K562 (cell line): ENCODE measurements at regions not wholly inside any gene's neighbourhood (a gene's known extent, or its start where the extent isn't known, plus 50 kb on each side); places are given as distances from the start of the nearest gene placed in this dataset.

Source experiments
- ATF7 ChIP-seq: fragments of 450-650 bp; IDR thresholded peaks from 2 replicates; pipeline ENCODE4 v1.7.1; 2014; ENCODE audit warnings: mild to moderate bottlenecking, moderate library complexity
- CHD2 ChIP-seq: IDR thresholded peaks from 2 replicates; pipeline ENCODE4 v1.6.1; 2011; ENCODE audit warnings: low read depth, low read length
- ESRRA ChIP-seq: fragments of 450-650 bp; IDR thresholded peaks from 2 replicates; pipeline ENCODE4 v1.6.1; 2014; ENCODE audit warnings: low read depth, mild to moderate bottlenecking, moderate library complexity, borderline replicate concordance
- SMAD2 ChIP-seq: fragments of 150-350 bp; IDR thresholded peaks from 2 replicates; pipeline ENCODE4 v1.6.1; 2014; ENCODE audit warnings: low read depth, mild to moderate bottlenecking, low read length
- ZBTB17 ChIP-seq: fragments of 450-650 bp; formaldehyde crosslinking; IDR thresholded peaks from 2 replicates; pipeline ENCODE4 v1.4.0; 2020; ENCODE audit warnings: mild to moderate bottlenecking
- ZBTB8A ChIP-seq: fragments of 450-650 bp; IDR thresholded peaks from 2 replicates; pipeline ENCODE4 v1.6.1; 2018; ENCODE audit warnings: mild to moderate bottlenecking, moderate library complexity; ENCODE audit not compliant: partially characterized antibody
- ZFP1 ChIP-seq: fragments of 450-650 bp; formaldehyde crosslinking; IDR thresholded peaks from 2 replicates; pipeline ENCODE4 v1.4.0; 2020; ENCODE audit warnings: mild to moderate bottlenecking, mixed read lengths
- ZNF217 ChIP-seq: sonication (generic); formaldehyde crosslinking; IDR thresholded peaks from 2 replicates; pipeline ENCODE4 v1.8.0; 2022; ENCODE audit warnings: mild to moderate bottlenecking, missing genetic modification reagents
- ZNF589 ChIP-seq: fragments of 200-800 bp; sonication (Bioruptor generic); IDR thresholded peaks from 2 replicates; pipeline ENCODE4 v1.6.1; 2016; ENCODE audit warnings: low read depth, missing genetic modification characterization, missing compliant biosample characterization
- TF ChIP-seq, protein P1 (sequence below), 2 experiments: fragments of 450-650 bp; IDR thresholded peaks; 2 replicates each; pipeline ENCODE4 v1.6.1; 2016; ENCODE audit warnings: mild to moderate bottlenecking in 2 of 2, borderline replicate concordance in 1 of 2, low read depth in 1 of 2, moderate library complexity in 1 of 2

- TF ChIP-seq ATF7, result 0 out of 2 replicates have a peak, but pooled peaks have one; percentile 14
- TF ChIP-seq CHD2, result no peak
- TF ChIP-seq ZNF589, result no peak
- TF ChIP-seq, protein P1, sequence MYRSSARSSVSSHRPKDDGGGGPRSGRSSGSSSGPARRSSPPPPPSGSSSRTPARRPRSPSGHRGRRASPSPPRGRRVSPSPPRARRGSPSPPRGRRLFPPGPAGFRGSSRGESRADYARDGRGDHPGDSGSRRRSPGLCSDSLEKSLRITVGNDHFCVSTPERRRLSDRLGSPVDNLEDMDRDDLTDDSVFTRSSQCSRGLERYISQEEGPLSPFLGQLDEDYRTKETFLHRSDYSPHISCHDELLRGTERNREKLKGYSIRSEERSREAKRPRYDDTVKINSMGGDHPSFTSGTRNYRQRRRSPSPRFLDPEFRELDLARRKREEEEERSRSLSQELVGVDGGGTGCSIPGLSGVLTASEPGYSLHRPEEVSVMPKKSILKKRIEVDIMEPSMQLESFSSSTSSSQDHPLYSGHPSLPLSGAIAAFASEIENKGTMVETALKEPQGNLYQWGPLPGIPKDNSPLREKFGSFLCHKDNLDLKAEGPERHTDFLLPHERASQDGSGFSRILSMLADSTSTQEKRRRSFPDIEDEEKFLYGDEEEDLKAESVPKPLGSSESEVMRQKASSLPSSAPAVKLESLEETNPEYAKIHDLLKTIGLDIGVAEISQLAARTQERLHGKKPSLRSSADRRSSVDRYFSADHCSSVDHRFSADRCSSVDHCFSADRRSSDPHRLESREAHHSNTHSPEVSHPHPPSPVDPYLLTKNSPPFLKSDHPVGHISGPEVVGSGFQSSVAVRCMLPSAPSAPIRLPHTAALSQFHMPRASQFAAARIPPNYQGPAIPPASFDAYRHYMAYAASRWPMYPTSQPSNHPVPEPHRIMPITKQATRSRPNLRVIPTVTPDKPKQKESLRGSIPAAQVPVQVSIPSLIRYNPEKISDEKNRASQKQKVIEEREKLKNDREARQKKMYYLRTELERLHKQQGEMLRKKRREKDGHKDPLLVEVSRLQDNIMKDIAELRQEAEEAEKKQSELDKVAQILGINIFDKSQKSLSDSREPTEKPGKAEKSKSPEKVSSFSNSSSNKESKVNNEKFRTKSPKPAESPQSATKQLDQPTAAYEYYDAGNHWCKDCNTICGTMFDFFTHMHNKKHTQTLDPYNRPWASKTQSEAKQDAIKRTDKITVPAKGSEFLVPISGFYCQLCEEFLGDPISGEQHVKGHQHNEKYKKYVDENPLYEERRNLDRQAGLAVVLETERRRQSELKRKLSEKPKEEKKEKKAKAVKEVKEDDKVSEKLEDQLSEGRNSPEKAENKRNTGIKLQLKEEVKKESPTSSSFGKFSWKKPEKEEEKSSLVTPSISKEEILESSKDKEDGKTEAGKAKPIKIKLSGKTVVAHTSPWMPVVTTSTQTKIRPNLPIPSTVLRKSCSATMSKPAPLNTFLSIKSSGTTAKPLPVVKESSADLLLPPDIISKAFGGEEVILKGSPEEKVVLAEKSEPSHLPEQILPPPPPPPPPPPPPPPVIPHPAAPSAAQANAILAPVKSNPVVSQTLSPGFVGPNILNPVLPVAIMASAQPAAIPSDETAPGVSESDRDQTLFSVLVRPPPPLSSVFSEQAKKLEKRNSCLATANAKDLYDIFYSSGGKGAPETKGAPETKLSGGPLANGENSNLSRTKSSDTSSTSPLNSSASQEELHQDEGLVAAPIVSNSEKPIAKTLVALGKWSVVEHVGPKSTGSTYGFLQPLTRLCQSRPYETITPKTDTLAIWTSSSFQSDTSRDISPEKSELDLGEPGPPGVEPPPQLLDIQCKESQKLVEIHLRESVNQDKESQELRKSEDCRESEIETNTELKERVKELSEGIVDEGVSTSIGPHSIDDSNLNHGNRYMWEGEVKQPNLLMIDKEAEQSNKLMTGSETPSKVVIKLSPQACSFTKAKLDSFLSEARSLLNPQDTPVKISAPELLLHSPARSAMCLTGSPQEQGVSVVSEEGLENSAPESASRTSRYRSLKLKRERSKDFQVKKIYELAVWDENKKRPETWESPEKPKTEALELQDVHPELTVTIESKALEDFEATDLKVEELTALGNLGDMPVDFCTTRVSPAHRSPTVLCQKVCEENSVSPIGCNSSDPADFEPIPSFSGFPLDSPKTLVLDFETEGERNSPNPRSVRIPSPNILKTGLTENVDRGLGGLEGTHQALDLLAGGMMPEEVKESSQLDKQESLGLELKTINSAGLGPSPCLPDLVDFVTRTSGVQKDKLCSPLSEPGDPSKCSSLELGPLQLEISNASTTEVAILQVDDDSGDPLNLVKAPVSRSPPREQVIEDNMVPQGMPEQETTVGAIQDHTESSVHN (IDR thresholded peaks at IDR 0.05; ENCODE audit: borderline replicate concordance in 1 of 2, low read depth in 1 of 2), result no peak
- no peak for TF ChIP-seq ZBTB17 (CRISPR knock-in tag)
- TF ChIP-seq ZNF217 (CRISPR knock-in tag), result no peak
- no peak for TF ChIP-seq ZFP1 (CRISPR knock-in tag)
- no peak for TF ChIP-seq SMAD2
- TF ChIP-seq ESRRA, result no peak
- TF ChIP-seq ZBTB8A, result no peak
Observed at GRCh38 chr7:25069900-25070443, 55.1 kb downstream of the CYCS start (continued).
